Muscle layer of colon (tissue), 2 donors: ENCODE measurements at regions not wholly inside any gene's neighbourhood (a gene's known extent, or its start where the extent isn't known, plus 50 kb on each side); places are given as distances from the start of the nearest gene placed in this dataset.
"Not testable (repeated sequence)": the region's sequence is repeated elsewhere in the genome, so short reads cannot be mapped to it uniquely, and the experiment has no call there.

Experiments used
- H3K27ac ChIP-seq: one replicate; pipeline ENCODE4 v1.7.0; 2013; ENCODE audit warnings: low read depth, mild to moderate bottlenecking, low read length, moderate library complexity
- H3K27me3 ChIP-seq, 2 donors: one replicate each; pipeline ENCODE4 v1.7.0; 2013; ENCODE audit warnings: low read length in 2 of 2, mild to moderate bottlenecking in 2 of 2; ENCODE audit not compliant: insufficient read depth in 2 of 2, control insufficient read depth in 1 of 2
- H3K36me3 ChIP-seq: one replicate; pipeline ENCODE4 v1.7.0; 2013; ENCODE audit warnings: mild to moderate bottlenecking, low read length; ENCODE audit not compliant: insufficient read depth
- H3K4me1 ChIP-seq: one replicate; pipeline ENCODE4 v1.7.0; 2013; ENCODE audit warnings: mild to moderate bottlenecking, low read length; ENCODE audit not compliant: insufficient read depth
- H3K4me3 ChIP-seq, 2 donors: one replicate each; pipeline ENCODE4 v1.7.0; 2013; ENCODE audit warnings: low read length in 2 of 2, low read depth in 1 of 2, mild to moderate bottlenecking in 1 of 2, moderate library complexity in 1 of 2
- H3K9ac ChIP-seq: one replicate; pipeline ENCODE4 v1.7.0; 2013; ENCODE audit warnings: low read length
- H3K9me3 ChIP-seq: one replicate; pipeline ENCODE4 v1.7.0; 2013; ENCODE audit warnings: mild to moderate bottlenecking, low read length
- donor health status: abdominal sarcoma.
- donor health status: Adenocarcinoma of cecum.

GRCh38 chr20:43363506-43363905 lies 94.2 kb upstream of the SRSF6 start:
- no peaks in the 10 kb centered on the region for H3K9me3 ChIP-seq
- peaks cover 0 to 7% of the 10 kb centered on the region in 2 donors for H3K27me3 ChIP-seq
- H3K9ac ChIP-seq: no peak overlapping the region
- H3K4me1 ChIP-seq: no peaks in the 10 kb centered on the region
- no peak overlapping the region for H3K4me3 ChIP-seq
- H3K27ac ChIP-seq: no peak overlapping the region
- H3K36me3 ChIP-seq: no peaks in the 10 kb centered on the region

- Histone ChIP-seq H3K36me3 (no peaks in the 10 kb centered on the region), H3K4me3 (no peak overlapping the region), H3K9ac (no peak overlapping the region), H3K4me1 (no peaks in the 10 kb centered on the region), H3K27me3 (peaks cover 0 to 7% of the 10 kb centered on the region in 2 donors), H3K9me3 (no peaks in the 10 kb centered on the region), H3K27ac (no peak overlapping the region)
Observed at GRCh38 chr20:43361526-43361925, 96.2 kb upstream of the SRSF6 start.

GRCh38 chr20:43360016-43360415 lies 97.7 kb upstream of the SRSF6 start:
- no peak overlapping the region for H3K9ac ChIP-seq
- H3K27me3 ChIP-seq: no peaks in the 10 kb centered on the region
- H3K36me3 ChIP-seq: no peaks in the 10 kb centered on the region
- no peaks in the 10 kb centered on the region for H3K4me1 ChIP-seq
- no peaks in the 10 kb centered on the region for H3K9me3 ChIP-seq
- no peak overlapping the region for H3K4me3 ChIP-seq
- H3K27ac ChIP-seq: no peak overlapping the region

GRCh38 chr20:43358811-43359210 lies 98.9 kb upstream of the SRSF6 start:
- H3K4me1 ChIP-seq: no peaks in the 10 kb centered on the region
- H3K4me3 ChIP-seq: no peak overlapping the region
- H3K9me3 ChIP-seq: no peaks in the 10 kb centered on the region
- no peaks in the 10 kb centered on the region for H3K36me3 ChIP-seq
- no peak overlapping the region for H3K27ac ChIP-seq
- no peaks in the 10 kb centered on the region for H3K27me3 ChIP-seq
- no peak overlapping the region for H3K9ac ChIP-seq

- Histone ChIP-seq H3K4me3 (no peak overlapping the region), H3K27ac (no peak overlapping the region), H3K36me3 (no peaks in the 10 kb centered on the region), H3K27me3 (no peaks in the 10 kb centered on the region), H3K4me1 (no peaks in the 10 kb centered on the region), H3K9ac (no peak overlapping the region), H3K9me3 (no peaks in the 10 kb centered on the region)
Observed at GRCh38 chr20:43357352-43357751, 100.3 kb upstream of the SRSF6 start.

GRCh38 chr20:43355610-43356009 lies 102.1 kb upstream of the SRSF6 start:
- H3K4me1 ChIP-seq: no peaks in the 10 kb centered on the region
- H3K36me3 ChIP-seq: no peaks in the 10 kb centered on the region
- no peak overlapping the region for H3K9ac ChIP-seq
- no peak overlapping the region for H3K4me3 ChIP-seq
- H3K27ac ChIP-seq: no peak overlapping the region
- no peaks in the 10 kb centered on the region for H3K27me3 ChIP-seq
- no peaks in the 10 kb centered on the region for H3K9me3 ChIP-seq

GRCh38 chr20:43352996-43353395 lies 104.7 kb upstream of the SRSF6 start:
- H3K4me1 ChIP-seq: no peaks in the 10 kb centered on the region

GRCh38 chr20:43350694-43351093 lies 107.0 kb upstream of the SRSF6 start:
- H3K27me3 ChIP-seq, H3K27ac ChIP-seq, H3K9me3 ChIP-seq, H3K9ac ChIP-seq, H3K4me3 ChIP-seq, H3K4me1 ChIP-seq, H3K36me3 ChIP-seq: not testable (repeated sequence)

More at GRCh38 chr20:43352996-43353395, 104.7 kb upstream of the SRSF6 start:
- H3K36me3 ChIP-seq: no peaks in the 10 kb centered on the region
- H3K9ac ChIP-seq: no peak overlapping the region
- no peak overlapping the region for H3K4me3 ChIP-seq
- H3K27me3 ChIP-seq: no peaks in the 10 kb centered on the region
- H3K27ac ChIP-seq: no peak overlapping the region
- H3K9me3 ChIP-seq: no peaks in the 10 kb centered on the region

- Histone ChIP-seq H3K27ac (no peak overlapping the region), H3K4me3 (no peak overlapping the region), H3K27me3 (no peaks in the 10 kb centered on the region), H3K9ac (no peak overlapping the region), H3K36me3 (no peaks in the 10 kb centered on the region), H3K4me1 (no peaks in the 10 kb centered on the region), H3K9me3 (no peaks in the 10 kb centered on the region)
Observed at GRCh38 chr20:43349841-43350240, 107.9 kb upstream of the SRSF6 start.

GRCh38 chr20:43347839-43348238 lies 109.9 kb upstream of the SRSF6 start:
- not testable (repeated sequence) for H3K4me3 ChIP-seq, H3K4me1 ChIP-seq, H3K9me3 ChIP-seq, H3K27ac ChIP-seq, H3K9ac ChIP-seq, H3K27me3 ChIP-seq, H3K36me3 ChIP-seq

- H3K27me3 ChIP-seq: no peaks in the 10 kb centered on the region
- no peak overlapping the region for H3K27ac ChIP-seq
Observed at GRCh38 chr20:43345676-43346075, 112.0 kb upstream of the SRSF6 start.

GRCh38 chr20:43341511-43341910 lies 116.2 kb upstream of the SRSF6 start:
- Histone ChIP-seq H3K27me3 (no peaks in the 10 kb centered on the region), H3K9me3 (no peaks in the 10 kb centered on the region), H3K36me3 (no peaks in the 10 kb centered on the region), H3K4me3 (no peak overlapping the region), H3K4me1 (no peaks in the 10 kb centered on the region), H3K9ac (no peak overlapping the region), H3K27ac (no peak overlapping the region)

More at GRCh38 chr20:43345676-43346075, 112.0 kb upstream of the SRSF6 start:
- Histone ChIP-seq H3K36me3 (no peaks in the 10 kb centered on the region), H3K4me3 (no peak overlapping the region), H3K4me1 (no peaks in the 10 kb centered on the region), H3K9me3 (no peaks in the 10 kb centered on the region), H3K9ac (no peak overlapping the region)
